ENCODE measurements at regions not wholly inside any gene's neighbourhood (a gene's known extent, or its start where the extent isn't known, plus 50 kb on each side); places are given as distances from the start of the nearest gene placed in this dataset.

- Mint-ChIP-seq H3K4me3 (no peak overlapping the region), H3K27ac (no peak overlapping the region), H3K36me3 (no peaks in the 10 kb centered on the region), H3K9me3 (peaks cover 5% of the 10 kb centered on the region), H3K27me3 (ENCODE audit: low read depth) (no peaks in the 10 kb centered on the region), H3K4me1 (no peaks in the 10 kb centered on the region)
- TF ChIP-seq CTCF (IDR thresholded peaks at IDR 0.05; ENCODE audit: unreplicated experiment), result no peak
- no peak for DNase-seq (ENCODE audit: low spot score in 2 of 2, unreplicated experiment in 2 of 2)
These were observed 221.5 kb upstream of the BRINP3 start for GRCh38 chr1:190699165-190699564.

GRCh38 chr1:190708418-190709057 lies 230.9 kb upstream of the BRINP3 start:
- TF ChIP-seq CTCF (IDR thresholded peaks at IDR 0.05; ENCODE audit: unreplicated experiment), result no peak

GRCh38 chr1:190711069-190711468 lies 233.4 kb upstream of the BRINP3 start:
- no peaks in the 10 kb centered on the region for H3K36me3 Mint-ChIP-seq
- H3K9me3 Mint-ChIP-seq, result no peaks in the 10 kb centered on the region
- no peak for TF ChIP-seq CTCF (IDR thresholded peaks at IDR 0.05; ENCODE audit: unreplicated experiment)
- H3K4me3 Mint-ChIP-seq, result no peak overlapping the region
- peaks cover 3% of the 10 kb centered on the region for H3K27me3 Mint-ChIP-seq (ENCODE audit: low read depth)
- H3K4me1 Mint-ChIP-seq, result peaks cover 3% of the 10 kb centered on the region
- no peak overlapping the region for H3K27ac Mint-ChIP-seq
- no peak for DNase-seq (ENCODE audit: low spot score in 2 of 2, unreplicated experiment in 2 of 2)

More at GRCh38 chr1:190708418-190709057, 230.9 kb upstream of the BRINP3 start:
- peaks cover 3% of the 10 kb centered on the region for H3K4me1 Mint-ChIP-seq
- no peaks in the 10 kb centered on the region for H3K9me3 Mint-ChIP-seq
- H3K36me3 Mint-ChIP-seq, result no peaks in the 10 kb centered on the region
- DNase-seq (ENCODE audit: low spot score in 2 of 2, unreplicated experiment in 2 of 2), result no peak
- no peak overlapping the region for H3K27ac Mint-ChIP-seq
- H3K27me3 Mint-ChIP-seq (ENCODE audit: low read depth), result no peaks in the 10 kb centered on the region
- no peak overlapping the region for H3K4me3 Mint-ChIP-seq

GRCh38 chr1:190717055-190717454 lies 239.4 kb upstream of the BRINP3 start:
- Mint-ChIP-seq H3K4me3 (no peak overlapping the region), H3K27me3 (ENCODE audit: low read depth) (peaks cover 12% of the 10 kb centered on the region), H3K9me3 (no peaks in the 10 kb centered on the region), H3K27ac (no peak overlapping the region), H3K36me3 (no peaks in the 10 kb centered on the region), H3K4me1 (no peaks in the 10 kb centered on the region)
- no peak for TF ChIP-seq CTCF (IDR thresholded peaks at IDR 0.05; ENCODE audit: unreplicated experiment)
- DNase-seq (ENCODE audit: low spot score in 2 of 2, unreplicated experiment in 2 of 2), result no peak

GRCh38 chr1:190736971-190737590 lies 259.4 kb upstream of the BRINP3 start:
- no peak for TF ChIP-seq CTCF (IDR thresholded peaks at IDR 0.05; ENCODE audit: unreplicated experiment)
- Mint-ChIP-seq H3K9me3 (no peaks in the 10 kb centered on the region), H3K27me3 (ENCODE audit: low read depth) (no peaks in the 10 kb centered on the region), H3K27ac (no peak overlapping the region), H3K36me3 (no peaks in the 10 kb centered on the region), H3K4me3 (no peak overlapping the region), H3K4me1 (peaks cover 2% of the 10 kb centered on the region)
- no peak for DNase-seq (ENCODE audit: low spot score in 2 of 2, unreplicated experiment in 2 of 2)
